Fibroblast of skin of left biceps (primary cell): ENCODE measurements at regions not wholly inside any gene's neighbourhood (a gene's known extent, or its start where the extent isn't known, plus 50 kb on each side); places are given as distances from the start of the nearest gene placed in this dataset.

Source experiments
- DNase-seq, 2 experiments: peaks; one replicate each; pipeline ENCODE4 v3.0.0-alpha.2; 2013; ENCODE audit warnings: low read depth in 2 of 2

GRCh38 chr18:10009321-10010144, 95.7 kb downstream of the VAPA start:
- DNase-seq: no peak

GRCh38 chr18:10010611-10011015, 96.8 kb downstream of the VAPA start:
- peak; percentile 62 to 66 for DNase-seq

GRCh38 chr18:10011061-10011460, 97.2 kb downstream of the VAPA start:
- no peak for DNase-seq

- no peak for DNase-seq
These were observed 97.9 kb downstream of the VAPA start for GRCh38 chr18:10011751-10012150.

GRCh38 chr18:10012526-10012925, 98.7 kb downstream of the VAPA start:
- DNase-seq: no peak

- DNase-seq: no peak
These were observed 100.1 kb downstream of the VAPA start for GRCh38 chr18:10013621-10014543.

GRCh38 chr18:10015288-10015701, 101.5 kb downstream of the VAPA start:
- DNase-seq: no peak

GRCh38 chr18:10015941-10016819, 102.4 kb downstream of the VAPA start:
- peak; percentile 96 for DNase-seq

GRCh38 chr18:10017043-10017442, 103.2 kb downstream of the VAPA start:
- DNase-seq: no peak

- DNase-seq: no peak
These were observed 104.5 kb downstream of the VAPA start for GRCh38 chr18:10018289-10018688.

- DNase-seq: no peak
These were observed 106.4 kb downstream of the VAPA start for GRCh38 chr18:10020171-10020570.

- DNase-seq: no peak
These were observed 108.5 kb downstream of the VAPA start for GRCh38 chr18:10022365-10022764.

GRCh38 chr18:10023853-10024570, 110.2 kb downstream of the VAPA start:
- no peak for DNase-seq

- no peak for DNase-seq
These were observed 112.2 kb downstream of the VAPA start for GRCh38 chr18:10025711-10026670.

- DNase-seq: no peak
These were observed 113.2 kb downstream of the VAPA start for GRCh38 chr18:10027031-10027430.

- no peak for DNase-seq
These were observed 113.6 kb downstream of the VAPA start for GRCh38 chr18:10027461-10027860.

GRCh38 chr18:10029711-10030110, 115.9 kb downstream of the VAPA start:
- no peak for DNase-seq

- DNase-seq: no peak
These were observed 117.2 kb downstream of the VAPA start for GRCh38 chr18:10030816-10031541.

GRCh38 chr18:10032331-10033015, 118.7 kb downstream of the VAPA start:
- DNase-seq: no peak
